HG03139 (cell line): ENCODE measurements at regions not wholly inside any gene's neighbourhood (a gene's known extent, or its start where the extent isn't known, plus 50 kb on each side); places are given as distances from the start of the nearest gene placed in this dataset.

Source experiments
- ATAC-seq: cut with Tn5 transposase; IDR thresholded peaks from one replicate; pipeline ENCODE4 v1.9.1; 2021; ENCODE audit not compliant: unreplicated experiment

- no peak for ATAC-seq
Measured at GRCh38 chr2:163459986-163460385, 275.8 kb downstream of the FIGN start.

- no peak for ATAC-seq
Measured at GRCh38 chr2:163456953-163457743, 278.7 kb downstream of the FIGN start.

- peak; percentile 94 for ATAC-seq
Measured at GRCh38 chr2:163455815-163456214, 280.0 kb downstream of the FIGN start.

- no peak for ATAC-seq
Measured at GRCh38 chr2:163453920-163454319, 281.9 kb downstream of the FIGN start.

- no peak for ATAC-seq
Measured at GRCh38 chr2:163441603-163442002, 294.2 kb downstream of the FIGN start.

- ATAC-seq: no peak
Measured at GRCh38 chr2:163436963-163437362, 298.8 kb downstream of the FIGN start.

- ATAC-seq: no peak
Measured at GRCh38 chr2:163428187-163428586, 307.6 kb downstream of the FIGN start.

GRCh38 chr2:163420604-163421003 is 315.2 kb downstream of the FIGN start:
- ATAC-seq: no peak

GRCh38 chr2:163419000-163419830 is 316.6 kb downstream of the FIGN start:
- ATAC-seq: no peak

- peak; percentile 92 for ATAC-seq
Measured at GRCh38 chr2:163417596-163418337, 318.0 kb downstream of the FIGN start.

GRCh38 chr2:163414121-163414520 is 321.7 kb downstream of the FIGN start:
- ATAC-seq: no peak

GRCh38 chr2:163407296-163407695 is 328.5 kb downstream of the FIGN start:
- no peak for ATAC-seq

GRCh38 chr2:163405298-163405697 is 330.5 kb downstream of the FIGN start:
- ATAC-seq: no peak

GRCh38 chr2:163401481-163401880 is 334.3 kb downstream of the FIGN start:
- no peak for ATAC-seq

GRCh38 chr2:163397451-163397850 is 338.4 kb downstream of the FIGN start:
- ATAC-seq: no peak

GRCh38 chr2:163395602-163396001 is 340.2 kb downstream of the FIGN start:
- no peak for ATAC-seq

GRCh38 chr2:163389838-163390237 is 346.0 kb downstream of the FIGN start:
- no peak for ATAC-seq

GRCh38 chr2:163375472-163375871 is 360.3 kb downstream of the FIGN start:
- ATAC-seq: no peak

GRCh38 chr2:163375070-163375469 is 360.7 kb downstream of the FIGN start:
- no peak for ATAC-seq

GRCh38 chr2:163374282-163374681 is 361.5 kb downstream of the FIGN start:
- ATAC-seq: no peak

- ATAC-seq: no peak
Measured at GRCh38 chr2:163373496-163373895, 362.3 kb downstream of the FIGN start.
